ENCODE measurements at regions not wholly inside any gene's neighbourhood (a gene's known extent, or its start where the extent isn't known, plus 50 kb on each side); places are given as distances from the start of the nearest gene placed in this dataset.

- no peak for DNase-seq
These were observed 454.8 kb upstream of the SOX9 start for GRCh38 chr17:71666047-71666446.

GRCh38 chr17:71667661-71668060, 453.2 kb upstream of the SOX9 start:
- DNase-seq, result no peak

GRCh38 chr17:71668807-71669206, 452.0 kb upstream of the SOX9 start:
- DNase-seq, result no peak

DNA sequence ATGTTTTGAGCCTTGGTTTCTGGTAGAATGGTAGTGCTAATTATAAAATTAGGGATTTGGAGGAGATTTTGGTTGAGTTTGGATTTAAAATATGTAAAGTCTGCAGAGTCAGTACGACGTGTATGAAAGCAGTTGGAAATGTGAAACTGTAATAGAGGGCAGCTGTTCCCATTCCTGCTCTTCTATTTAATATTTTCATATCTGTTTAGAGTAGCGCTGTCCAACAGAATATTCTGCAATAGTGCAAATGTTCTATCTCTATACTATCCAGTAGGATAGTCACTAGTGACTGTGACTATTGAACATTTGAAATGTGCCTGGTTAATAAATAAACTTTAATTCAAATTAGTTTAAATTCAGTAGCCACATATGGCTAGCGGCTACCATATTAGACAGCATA, 443.4 kb upstream of the SOX9 start:
- no peak for DNase-seq

DNA sequence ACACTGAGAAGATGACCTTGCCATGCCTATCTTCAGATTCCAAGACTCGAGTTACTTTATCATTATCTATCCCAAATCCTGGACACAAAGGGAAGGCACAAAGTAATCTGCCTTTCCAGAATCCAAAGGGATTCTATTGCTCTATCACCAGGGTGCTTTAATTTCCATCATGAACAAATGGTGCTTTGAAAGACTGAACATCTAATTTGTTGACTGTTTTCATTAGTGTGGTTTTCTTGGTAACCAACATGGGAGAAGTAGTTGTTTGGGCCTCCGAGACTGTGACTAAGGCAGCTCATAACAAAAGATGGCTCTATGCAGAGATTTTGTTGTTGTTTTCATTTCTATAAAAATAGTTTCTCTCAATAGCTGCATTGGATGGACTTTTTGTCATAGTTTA, 441.0 kb upstream of the SOX9 start:
- no peak for DNase-seq

DNA sequence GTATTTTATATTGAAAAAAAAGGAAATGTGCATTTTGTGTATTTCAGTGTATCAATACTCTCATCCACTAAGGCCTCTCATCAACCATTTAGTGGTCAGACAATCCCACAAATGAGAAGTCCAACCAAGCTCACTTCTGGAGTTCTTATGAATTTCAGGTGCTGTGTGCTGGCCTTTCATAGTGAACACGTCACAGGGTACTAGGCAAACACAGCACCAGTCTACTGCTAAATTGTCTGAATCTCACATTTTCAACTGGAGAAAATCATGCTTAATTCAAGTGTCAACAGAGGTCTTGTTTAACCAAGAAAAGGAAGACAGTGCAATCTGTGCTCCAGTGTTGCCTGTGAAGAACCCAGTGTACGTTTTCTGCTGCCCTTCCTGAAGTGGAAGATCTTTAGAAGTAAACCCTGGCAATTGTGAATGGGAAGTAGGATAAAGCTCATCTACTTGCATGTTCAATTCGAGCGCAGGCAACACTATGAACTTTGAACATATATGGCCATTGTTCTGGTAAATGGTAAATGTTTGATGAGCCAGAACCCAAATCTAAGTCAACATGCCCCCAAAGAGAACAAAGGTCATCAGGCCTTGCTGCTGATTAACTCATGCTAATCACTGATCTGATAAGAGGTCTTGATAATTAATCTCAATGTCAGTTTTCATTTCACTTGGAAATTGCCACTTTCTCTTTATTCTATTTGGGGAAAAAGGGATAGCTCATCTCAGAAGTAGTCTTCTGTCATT, 439.2 kb upstream of the SOX9 start:
- no peak for DNase-seq

DNA sequence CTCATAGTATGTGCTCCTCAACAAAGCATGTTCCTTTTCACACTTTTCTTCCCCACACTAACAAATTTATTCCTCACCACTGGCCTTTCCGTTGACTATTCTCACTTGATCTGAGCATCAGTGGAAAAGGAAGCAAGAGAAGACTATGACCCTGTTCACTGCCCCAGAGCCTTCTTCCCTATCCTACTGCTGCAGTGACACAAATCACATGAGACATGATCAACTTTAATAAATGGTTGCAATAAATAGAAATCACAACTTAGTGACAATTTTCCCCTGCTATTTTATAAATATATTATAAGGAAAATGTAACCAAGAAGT, 438.7 kb upstream of the SOX9 start:
- no peak for DNase-seq

DNA sequence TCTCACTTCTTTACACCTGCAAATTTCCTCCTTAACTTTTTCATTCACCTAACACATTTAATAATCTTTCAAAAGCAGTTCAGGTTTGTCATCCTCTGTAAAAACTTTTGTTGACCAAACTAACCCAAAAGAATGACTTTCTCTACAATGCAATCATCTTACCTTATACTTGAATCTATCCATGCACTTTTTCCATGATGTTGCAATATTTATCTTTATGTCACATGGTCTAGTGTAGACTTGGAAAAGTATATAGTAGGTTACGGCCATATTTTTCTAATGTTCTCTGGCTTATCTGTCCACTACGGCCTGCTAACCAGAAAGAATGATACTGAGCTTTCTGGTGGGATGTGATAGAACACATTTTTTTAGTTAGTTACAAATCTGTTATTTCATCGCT, 431.0 kb upstream of the SOX9 start:
- DNase-seq, result no peak

DNA sequence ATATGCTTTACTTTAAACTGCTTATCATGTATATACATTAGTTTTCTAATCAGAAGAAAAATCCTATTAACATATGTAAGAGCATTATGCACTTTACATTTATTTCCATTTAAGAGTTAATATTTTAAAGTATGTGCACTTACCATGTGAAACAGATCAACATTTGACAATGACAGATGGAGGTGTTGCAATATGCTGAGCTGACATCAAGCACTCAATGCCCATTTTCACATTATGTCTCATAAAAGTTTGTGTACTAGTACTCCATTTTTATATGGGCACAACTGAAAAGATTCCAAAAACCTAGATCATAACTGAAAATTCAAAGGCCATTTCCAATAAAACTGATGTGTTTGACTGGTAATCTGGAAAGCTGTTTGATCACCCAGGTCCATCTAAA, 420.9 kb upstream of the SOX9 start:
- no peak for DNase-seq

- DNase-seq, result no peak
These were observed 417.1 kb upstream of the SOX9 start for GRCh38 chr17:71703701-71704100.

DNA sequence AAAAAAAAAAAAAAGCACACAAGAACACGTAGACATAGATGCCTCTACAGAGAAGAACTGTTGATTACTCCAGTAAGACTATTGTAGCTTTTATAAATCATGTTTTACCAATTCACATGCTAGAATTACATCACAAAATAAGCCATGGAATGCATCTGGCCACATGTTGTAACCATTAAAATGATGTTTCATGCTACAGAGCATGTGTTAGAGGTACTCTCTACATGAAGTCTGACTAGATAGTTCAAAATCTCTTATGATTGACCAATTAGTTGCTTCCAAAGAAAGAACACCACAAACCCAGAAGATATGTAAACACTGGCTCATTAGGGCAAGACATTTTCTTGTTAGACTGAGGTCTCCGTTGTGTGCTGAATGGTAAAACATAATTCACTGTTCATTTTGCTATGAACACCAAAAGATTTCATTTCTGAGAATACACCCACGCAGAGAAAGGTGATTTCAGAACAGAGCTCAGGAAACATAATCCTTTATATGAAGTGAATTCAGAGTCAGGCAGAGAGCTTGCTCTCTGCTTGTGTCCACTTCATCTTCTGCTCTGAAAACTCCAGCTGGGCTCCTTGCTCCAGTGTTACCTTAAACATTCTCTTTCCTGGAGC, 411.4 kb upstream of the SOX9 start:
- DNase-seq, result no peak

DNA sequence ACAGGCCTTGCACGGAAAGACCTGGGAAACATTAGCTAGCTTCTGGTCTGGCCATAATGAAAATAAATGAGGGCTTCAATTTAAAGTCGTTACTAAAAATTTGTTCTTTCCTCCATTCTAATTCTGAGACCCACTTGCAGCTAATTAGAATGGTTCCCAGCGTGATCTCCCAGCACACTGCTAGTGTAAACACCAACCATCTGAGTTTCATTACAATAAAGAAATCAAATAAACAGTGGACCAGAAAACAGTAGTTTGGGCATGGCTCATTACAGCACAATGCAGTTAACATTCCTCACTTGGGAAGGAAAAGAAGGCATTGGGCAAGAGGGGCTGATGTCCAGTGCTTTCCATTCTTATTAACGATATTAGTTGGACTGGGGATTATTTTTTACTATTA, 410.9 kb upstream of the SOX9 start:
- DNase-seq, result no peak

DNA sequence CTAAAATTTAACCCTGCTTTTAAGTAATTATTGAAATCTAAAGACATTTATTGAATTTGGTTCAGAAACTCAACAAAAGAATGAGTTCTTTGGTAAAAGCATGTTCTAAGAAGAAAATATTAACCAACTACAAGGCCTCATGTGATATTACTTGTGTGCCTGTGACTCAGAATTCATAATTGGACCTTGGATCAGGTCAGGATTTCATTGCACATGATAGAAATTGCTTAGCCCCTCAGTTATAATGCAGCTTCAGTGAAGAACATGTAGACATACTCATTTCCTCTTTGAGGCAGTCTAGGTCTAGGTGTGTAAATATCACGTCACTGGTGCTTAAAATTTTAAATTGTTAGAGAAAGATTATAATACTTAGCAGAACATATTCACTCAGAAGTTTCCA, 410.0 kb upstream of the SOX9 start:
- no peak for DNase-seq

- DNase-seq, result no peak
These were observed 407.0 kb upstream of the SOX9 start for GRCh38 chr17:71713846-71714245.

- DNase-seq, result no peak
These were observed 396.5 kb upstream of the SOX9 start for GRCh38 chr17:71724339-71724738.

GRCh38 chr17:71725811-71726210, 395.0 kb upstream of the SOX9 start:
- DNase-seq, result no peak

- peak in 1 of 51 donors; percentile 2 for DNase-seq
These were observed 394.5 kb upstream of the SOX9 start for GRCh38 chr17:71726341-71726740.

GRCh38 chr17:71727292-71727691, 393.5 kb upstream of the SOX9 start:
- DNase-seq, result no peak

DNA sequence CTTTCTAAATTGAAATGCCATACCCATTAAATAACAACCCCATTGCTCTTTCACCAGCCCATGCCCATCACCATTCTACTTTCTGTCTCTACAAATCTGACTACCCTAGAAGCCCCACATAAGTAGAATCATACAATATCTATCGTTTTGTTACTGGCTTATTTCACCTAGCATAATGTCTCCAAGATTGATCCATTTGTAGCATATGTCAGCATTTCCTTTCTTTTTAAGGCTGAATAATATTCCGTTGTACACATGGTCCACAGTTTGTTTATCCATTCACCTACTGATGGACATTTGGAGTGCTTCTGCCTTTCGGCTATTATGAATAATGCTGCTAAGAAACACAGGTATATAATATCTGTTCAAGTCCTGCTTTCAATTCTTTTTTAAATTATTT, 393.1 kb upstream of the SOX9 start:
- DNase-seq, result no peak

DNA sequence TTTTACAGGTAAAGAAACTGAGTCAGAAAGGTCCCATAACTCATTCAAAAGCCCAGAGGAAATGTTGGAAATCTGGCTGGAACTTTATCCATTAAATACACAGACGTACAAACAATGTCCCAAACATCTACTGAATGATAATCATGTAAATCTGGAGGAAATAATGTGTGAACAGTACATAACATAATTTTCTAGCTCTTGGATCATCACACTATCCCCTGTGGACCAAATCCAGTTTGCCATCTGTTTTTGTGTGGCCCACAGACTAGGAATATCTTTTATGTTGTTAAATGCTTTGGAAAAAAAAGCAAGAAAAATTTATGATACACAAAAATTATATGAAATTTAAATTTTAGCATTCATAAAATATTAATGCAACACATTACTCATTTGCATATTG, 389.9 kb upstream of the SOX9 start:
- no peak for DNase-seq

DNA sequence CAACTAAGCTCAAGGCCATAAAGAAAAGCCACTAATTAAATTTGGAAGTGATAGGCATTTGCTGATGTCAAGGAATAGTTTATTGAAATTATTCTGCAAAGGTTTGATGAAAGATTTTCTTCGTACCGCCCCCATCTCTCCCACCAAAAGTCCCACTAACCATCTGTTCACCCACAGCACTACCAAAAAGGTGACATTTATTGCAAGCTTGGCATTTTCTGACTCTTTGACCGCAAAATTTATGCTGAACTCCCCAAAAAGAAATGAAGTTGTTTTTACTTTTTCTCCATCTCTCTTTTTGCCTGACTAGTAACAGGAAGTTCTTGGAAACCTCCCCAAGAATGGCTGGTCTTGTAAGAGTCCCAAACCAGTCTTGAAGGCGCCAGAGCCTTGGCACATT, 384.9 kb upstream of the SOX9 start:
- no peak for DNase-seq

DNA sequence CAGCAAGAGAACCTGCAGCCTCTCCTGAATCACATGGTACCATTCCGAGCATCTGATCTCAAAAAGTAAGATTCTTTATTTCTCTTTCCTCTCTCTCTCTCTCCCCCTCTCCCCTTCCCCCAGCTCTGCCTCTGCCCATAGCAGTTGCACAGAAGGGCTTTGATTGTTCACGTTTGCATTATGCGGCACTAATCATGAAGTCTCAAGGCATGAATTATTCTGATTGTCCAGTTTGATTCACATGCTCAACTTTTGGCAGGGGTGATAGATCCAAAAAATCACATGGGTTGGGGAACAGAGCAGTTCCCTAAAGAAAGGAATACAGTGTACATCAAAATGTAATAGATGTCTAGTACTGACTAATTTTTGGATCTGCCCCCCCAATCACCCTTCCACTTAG, 380.0 kb upstream of the SOX9 start:
- DNase-seq, result peak in 3 of 51 donors; percentile 0 to 31 (median 2)

DNA sequence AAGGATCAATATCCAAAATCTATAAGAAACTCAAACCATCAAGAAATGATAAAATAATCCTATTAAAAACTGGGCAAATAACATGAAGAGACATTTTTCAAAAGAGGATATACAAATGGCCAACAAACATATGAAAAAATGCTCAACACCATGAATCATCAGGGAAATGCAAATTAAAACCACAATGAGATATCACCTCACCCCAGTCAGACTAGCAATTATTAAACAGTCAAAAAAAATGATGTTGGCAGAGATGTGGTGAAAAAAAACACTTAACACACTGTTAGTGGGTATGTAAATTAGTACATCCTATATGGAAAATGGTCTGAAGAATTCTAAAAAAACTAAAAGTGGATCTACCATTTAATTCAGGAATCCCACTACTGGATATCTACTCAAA, 379.0 kb upstream of the SOX9 start:
- DNase-seq, result no peak

- no peak for DNase-seq
These were observed 371.9 kb upstream of the SOX9 start for GRCh38 chr17:71748872-71749271.
